ENCODE measurements at regions not wholly inside any gene's neighbourhood (a gene's known extent, or its start where the extent isn't known, plus 50 kb on each side); places are given as distances from the start of the nearest gene placed in this dataset.

DNA sequence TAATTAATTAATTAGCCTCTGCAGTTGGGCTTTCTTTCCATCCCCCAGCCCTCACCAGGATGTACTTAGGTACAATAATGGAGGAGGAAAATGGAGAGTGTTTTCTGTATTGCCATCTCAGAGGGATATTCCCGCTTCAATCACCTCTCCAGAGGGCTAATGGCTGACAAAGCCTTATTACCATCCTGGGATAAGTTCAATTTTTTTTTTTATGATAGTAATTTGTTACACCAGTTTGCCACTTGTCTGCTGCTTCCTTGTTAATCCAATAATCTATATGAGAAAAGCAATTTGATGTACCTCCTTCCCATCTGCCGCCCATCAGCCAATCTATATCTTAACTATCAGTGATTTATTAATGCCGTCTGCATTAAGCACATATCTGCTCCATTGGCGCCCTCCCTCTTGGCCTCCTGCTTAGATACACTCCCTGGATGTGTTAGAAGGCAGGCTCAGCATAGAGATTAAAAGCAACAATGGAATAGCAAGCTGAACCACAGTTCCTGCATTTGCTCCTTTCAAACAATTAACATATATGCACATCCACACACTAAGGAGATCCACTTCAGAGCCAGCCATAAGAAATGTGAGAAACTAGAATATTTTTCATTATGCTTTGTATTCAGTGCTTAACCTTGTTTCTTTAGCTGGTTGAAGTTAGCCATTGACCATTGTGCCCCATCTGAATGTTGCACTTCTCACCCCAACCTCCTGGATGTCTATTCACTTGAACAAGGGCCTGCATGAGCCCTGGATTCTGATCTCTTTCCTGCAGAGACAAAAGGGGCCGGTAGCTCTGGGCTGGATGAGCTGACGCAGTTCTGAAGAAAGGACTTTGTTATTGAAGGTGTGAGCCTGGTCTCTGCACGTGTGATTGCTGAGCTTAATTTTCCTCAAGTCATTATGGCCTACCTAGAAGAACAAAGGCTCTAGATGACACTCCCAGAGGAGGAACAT, 237.3 kb upstream of the GAP43 start:
- Mint-ChIP-seq H3K27ac (ENCODE audit: low read depth, unreplicated experiment) (no peak overlapping the region), H3K4me3 (ENCODE audit: unreplicated experiment) (no peak overlapping the region)

DNA sequence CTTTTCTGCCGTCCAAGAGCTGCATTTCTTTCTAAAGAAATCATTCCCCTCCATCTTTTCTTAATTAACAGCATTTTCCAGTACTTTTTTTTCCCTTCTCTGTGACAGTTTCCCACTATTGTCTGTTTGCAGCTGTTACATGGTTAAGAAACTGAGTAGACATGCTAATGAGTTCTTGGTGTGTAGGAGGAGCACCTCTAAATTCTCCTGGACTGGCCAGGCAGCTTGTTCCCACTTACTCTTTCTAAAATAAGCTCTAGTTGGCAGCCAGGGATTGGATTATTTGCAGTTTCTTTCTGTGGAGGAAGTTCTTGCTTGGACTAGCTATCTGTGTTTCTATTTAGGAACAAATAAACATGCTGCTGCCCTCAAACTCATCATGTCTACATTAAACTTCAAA, 235.1 kb upstream of the GAP43 start:
- Mint-ChIP-seq H3K27me3 (ENCODE audit: insufficient read depth, unreplicated experiment) (no peaks in the 10 kb centered on the region), H3K4me1 (ENCODE audit: insufficient read depth, unreplicated experiment) (no peaks in the 10 kb centered on the region), H3K4me3 (ENCODE audit: unreplicated experiment) (no peak overlapping the region), H3K27ac (ENCODE audit: low read depth, unreplicated experiment) (no peak overlapping the region), H3K9me3 (ENCODE audit: unreplicated experiment) (no peaks in the 10 kb centered on the region), H3K36me3 (ENCODE audit: insufficient read depth, unreplicated experiment) (no peaks in the 10 kb centered on the region)
- no peak for DNase-seq (ENCODE audit: unreplicated experiment)
- intact Hi-C loops (cut with micrococcal nuclease), result no loop called here
- no TSS peak for BruUV-seq (replicated peaks)
- ChIA-PET POLR2A (no interaction called here), CTCF (interaction anchor here (0.5 to 1.1 kb wide), 3 partner anchors 14 to 355 kb away, joined by 3 to 4 read pairs (median 4); no protein-coding TSS in a partner anchor)
- TF ChIP-seq, protein P1, sequence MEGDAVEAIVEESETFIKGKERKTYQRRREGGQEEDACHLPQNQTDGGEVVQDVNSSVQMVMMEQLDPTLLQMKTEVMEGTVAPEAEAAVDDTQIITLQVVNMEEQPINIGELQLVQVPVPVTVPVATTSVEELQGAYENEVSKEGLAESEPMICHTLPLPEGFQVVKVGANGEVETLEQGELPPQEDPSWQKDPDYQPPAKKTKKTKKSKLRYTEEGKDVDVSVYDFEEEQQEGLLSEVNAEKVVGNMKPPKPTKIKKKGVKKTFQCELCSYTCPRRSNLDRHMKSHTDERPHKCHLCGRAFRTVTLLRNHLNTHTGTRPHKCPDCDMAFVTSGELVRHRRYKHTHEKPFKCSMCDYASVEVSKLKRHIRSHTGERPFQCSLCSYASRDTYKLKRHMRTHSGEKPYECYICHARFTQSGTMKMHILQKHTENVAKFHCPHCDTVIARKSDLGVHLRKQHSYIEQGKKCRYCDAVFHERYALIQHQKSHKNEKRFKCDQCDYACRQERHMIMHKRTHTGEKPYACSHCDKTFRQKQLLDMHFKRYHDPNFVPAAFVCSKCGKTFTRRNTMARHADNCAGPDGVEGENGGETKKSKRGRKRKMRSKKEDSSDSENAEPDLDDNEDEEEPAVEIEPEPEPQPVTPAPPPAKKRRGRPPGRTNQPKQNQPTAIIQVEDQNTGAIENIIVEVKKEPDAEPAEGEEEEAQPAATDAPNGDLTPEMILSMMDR (IDR thresholded peaks at IDR 0.05; ENCODE audit: unreplicated experiment), result no peak

More for the DNA sequence above, 237.3 kb upstream of the GAP43 start:
- TF ChIP-seq, protein P1 (IDR thresholded peaks at IDR 0.05; ENCODE audit: unreplicated experiment), result no peak
- no peaks in the 10 kb centered on the region for H3K36me3 Mint-ChIP-seq (ENCODE audit: insufficient read depth, unreplicated experiment)
- BruUV-seq (replicated peaks), result no TSS peak
- no peaks in the 10 kb centered on the region for H3K9me3 Mint-ChIP-seq (ENCODE audit: unreplicated experiment)
- ChIA-PET CTCF (interaction anchor here (0.7 kb wide), 1 partner anchor 94 kb away, joined by 3 read pairs; no protein-coding TSS in a partner anchor), POLR2A (no interaction called here)
- H3K4me1 Mint-ChIP-seq (ENCODE audit: insufficient read depth, unreplicated experiment), result no peaks in the 10 kb centered on the region
- DNase-seq (ENCODE audit: unreplicated experiment), result no peak
- intact Hi-C loops (cut with micrococcal nuclease), result no loop called here
- no peaks in the 10 kb centered on the region for H3K27me3 Mint-ChIP-seq (ENCODE audit: insufficient read depth, unreplicated experiment)

DNA sequence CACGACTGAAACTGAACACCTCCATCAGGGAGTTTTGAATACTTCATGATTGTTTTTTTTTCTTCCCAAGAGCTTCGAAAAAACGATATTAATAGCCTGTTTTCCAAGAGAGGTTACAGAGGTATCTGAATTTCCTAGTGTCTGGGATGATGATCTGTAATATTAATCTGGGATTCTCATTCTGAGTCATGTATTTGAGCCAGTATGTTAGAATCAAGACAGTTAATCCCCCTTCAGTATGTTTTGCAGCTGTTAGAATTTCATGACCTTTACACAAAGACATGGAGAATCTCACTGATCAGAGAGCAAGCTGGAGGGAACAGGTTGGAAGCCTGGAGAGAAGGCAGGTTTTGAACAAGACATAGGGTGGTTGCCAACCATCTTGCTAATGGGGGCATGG, 234.5 kb upstream of the GAP43 start:
- DNase-seq (ENCODE audit: unreplicated experiment), result no peak
- ChIA-PET POLR2A (no interaction called here), CTCF (interaction anchor here (0.5 to 1.1 kb wide), 2 partner anchors 13 to 933 kb away, joined by 3 to 4 read pairs; no protein-coding TSS in a partner anchor)
- Mint-ChIP-seq H3K27ac (ENCODE audit: low read depth, unreplicated experiment) (no peak overlapping the region), H3K4me3 (ENCODE audit: unreplicated experiment) (no peak overlapping the region), H3K36me3 (ENCODE audit: insufficient read depth, unreplicated experiment) (no peaks in the 10 kb centered on the region), H3K27me3 (ENCODE audit: insufficient read depth, unreplicated experiment) (no peaks in the 10 kb centered on the region), H3K9me3 (ENCODE audit: unreplicated experiment) (no peaks in the 10 kb centered on the region), H3K4me1 (ENCODE audit: insufficient read depth, unreplicated experiment) (no peaks in the 10 kb centered on the region)
- intact Hi-C loops (cut with micrococcal nuclease), result no loop called here
- no TSS peak for BruUV-seq (replicated peaks)
- TF ChIP-seq, protein P1 (IDR thresholded peaks at IDR 0.05; ENCODE audit: unreplicated experiment), result no peak

DNA sequence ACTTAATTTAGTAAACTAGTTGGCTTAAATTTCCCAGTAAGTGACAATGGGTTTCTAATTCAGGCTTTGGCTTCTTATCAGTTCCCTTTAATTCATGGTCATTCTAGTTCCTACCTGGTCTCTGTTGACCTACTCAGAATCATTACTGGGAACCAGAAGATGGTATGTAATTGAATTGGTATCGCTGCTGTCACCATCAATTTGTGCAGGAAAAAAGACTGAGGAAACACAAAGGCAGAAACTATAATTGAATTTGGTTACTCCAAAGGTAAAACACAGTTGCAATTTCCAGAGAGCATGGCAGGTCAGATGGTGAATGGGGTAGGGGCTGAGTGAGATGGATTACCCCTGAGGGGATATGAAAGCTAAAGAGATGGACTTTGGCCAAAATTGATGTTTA, 226.5 kb upstream of the GAP43 start:
- Mint-ChIP-seq H3K36me3 (ENCODE audit: insufficient read depth, unreplicated experiment) (no peaks in the 10 kb centered on the region), H3K4me3 (ENCODE audit: unreplicated experiment) (no peak overlapping the region), H3K27me3 (ENCODE audit: insufficient read depth, unreplicated experiment) (no peaks in the 10 kb centered on the region), H3K27ac (ENCODE audit: low read depth, unreplicated experiment) (no peak overlapping the region), H3K9me3 (ENCODE audit: unreplicated experiment) (no peaks in the 10 kb centered on the region), H3K4me1 (ENCODE audit: insufficient read depth, unreplicated experiment) (no peaks in the 10 kb centered on the region)
- CTCF ChIA-PET, result no interaction called here
- DNase-seq (ENCODE audit: unreplicated experiment), result no peak
- intact Hi-C loops (cut with micrococcal nuclease), result no loop called here
- POLR2A ChIA-PET, result no interaction called here
- BruUV-seq (replicated peaks), result no TSS peak
- TF ChIP-seq, protein P1 (IDR thresholded peaks at IDR 0.05; ENCODE audit: unreplicated experiment), result no peak
